ENCODE measurements at regions not wholly inside any gene's neighbourhood (a gene's known extent, or its start where the extent isn't known, plus 50 kb on each side); places are given as distances from the start of the nearest gene placed in this dataset.

DNA sequence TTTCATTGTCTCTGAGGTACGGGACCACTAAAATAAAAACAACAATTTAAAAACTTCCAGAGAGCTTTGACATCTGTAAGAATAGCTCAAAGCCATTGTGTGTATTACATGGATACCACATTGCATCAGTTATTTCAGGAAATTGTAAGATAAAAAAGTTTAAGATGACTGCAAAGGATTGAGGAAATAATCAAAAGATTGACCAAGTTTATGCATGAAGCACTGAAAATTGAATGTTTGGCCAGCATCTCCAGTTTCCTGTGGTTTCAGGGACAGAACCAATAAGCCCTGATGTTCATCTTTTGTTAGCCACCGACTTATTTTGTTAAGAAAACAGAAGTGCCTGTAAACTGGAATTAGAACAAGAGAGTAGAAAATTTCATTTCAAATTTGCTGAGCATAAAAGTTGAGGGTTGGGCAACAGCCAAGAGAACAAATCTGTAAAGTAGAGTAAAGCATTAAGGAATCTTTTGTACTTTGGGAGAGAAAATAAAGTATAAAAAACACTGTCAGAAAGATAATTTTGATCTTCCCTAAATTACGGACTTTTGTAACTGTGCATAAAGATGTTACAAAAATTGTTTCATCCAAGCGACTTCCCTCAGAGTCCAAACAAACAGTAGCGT is 211.5 kb upstream of the P2RY1 start:
- no peak for DNase-seq (ENCODE audit: low read depth in 6 of 9, low spot score in 9 of 9)
- 74% methylated on average over 5 of the region's 5 CpGs for WGBS
- no peaks in the 10 kb centered on the region for H3K4me1 ChIP-seq (ENCODE audit: control insufficient read depth in 2 of 2, insufficient read depth in 2 of 2, low read length in 2 of 2)

DNA sequence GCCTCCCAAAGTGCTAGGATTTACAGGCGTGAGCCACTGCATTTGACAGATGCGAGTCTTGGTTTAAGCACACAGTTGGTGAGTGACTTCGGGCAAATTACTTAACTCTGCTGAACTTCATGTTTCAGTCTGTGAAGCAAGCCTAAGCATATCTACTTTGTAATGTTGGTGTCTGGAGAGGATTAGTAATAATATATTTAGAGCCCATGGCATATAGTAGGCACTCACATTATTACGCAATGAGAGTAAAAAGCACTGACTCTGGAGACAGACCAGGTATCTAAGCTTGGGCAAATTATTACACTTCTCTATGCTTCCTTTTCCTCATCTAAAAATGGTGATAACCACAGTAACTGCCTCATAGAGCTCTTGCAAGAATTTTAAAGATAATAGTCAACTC is 208.7 kb upstream of the P2RY1 start:
- Histone ChIP-seq H3K9me3 (ENCODE audit: control insufficient read depth in 2 of 2, insufficient read depth in 1 of 2, low read length in 1 of 2) (no peaks in the 10 kb centered on the region), H3K27me3 (ENCODE audit: control insufficient read depth in 2 of 2, insufficient read depth in 1 of 2, low read length in 1 of 2) (no peaks in the 10 kb centered on the region), H3K27ac (ENCODE audit: low read depth in 1 of 2, low read length in 1 of 2) (no peak overlapping the region), H3K4me1 (ENCODE audit: control insufficient read depth in 2 of 2, insufficient read depth in 2 of 2, low read length in 2 of 2) (no peaks in the 10 kb centered on the region), H3K36me3 (ENCODE audit: control insufficient read depth in 2 of 2, insufficient read depth in 2 of 2, low read length in 1 of 2) (no peaks in the 10 kb centered on the region), H3K4me3 (ENCODE audit: low read length in 2 of 2) (no peak overlapping the region)
- WGBS: 99% methylated on average over 4 of the region's 4 CpGs
- DNase-seq (ENCODE audit: low read depth in 6 of 9, low spot score in 9 of 9): no peak

More for the DNA sequence above, 211.5 kb upstream of the P2RY1 start:
- Histone ChIP-seq H3K36me3 (ENCODE audit: control insufficient read depth in 2 of 2, insufficient read depth in 2 of 2, low read length in 1 of 2) (no peaks in the 10 kb centered on the region), H3K27me3 (ENCODE audit: control insufficient read depth in 2 of 2, insufficient read depth in 1 of 2, low read length in 1 of 2) (no peaks in the 10 kb centered on the region), H3K4me3 (ENCODE audit: low read length in 2 of 2) (no peak overlapping the region), H3K9me3 (ENCODE audit: control insufficient read depth in 2 of 2, insufficient read depth in 1 of 2, low read length in 1 of 2) (no peaks in the 10 kb centered on the region), H3K27ac (ENCODE audit: low read depth in 1 of 2, low read length in 1 of 2) (no peak overlapping the region)

GRCh38 chr3:152628496-152628895 is 206.4 kb upstream of the P2RY1 start:
- H3K4me1 ChIP-seq (ENCODE audit: control insufficient read depth in 2 of 2, insufficient read depth in 2 of 2, low read length in 2 of 2): no peaks in the 10 kb centered on the region
- H3K9me3 ChIP-seq (ENCODE audit: control insufficient read depth in 2 of 2, insufficient read depth in 1 of 2, low read length in 1 of 2): no peaks in the 10 kb centered on the region
- H3K4me3 ChIP-seq (ENCODE audit: low read length in 2 of 2): no peak overlapping the region
- 88% methylated on average over 3 of the region's 3 CpGs for WGBS
- no peaks in the 10 kb centered on the region for H3K36me3 ChIP-seq (ENCODE audit: control insufficient read depth in 2 of 2, insufficient read depth in 2 of 2, low read length in 1 of 2)
- no peaks in the 10 kb centered on the region for H3K27me3 ChIP-seq (ENCODE audit: control insufficient read depth in 2 of 2, insufficient read depth in 1 of 2, low read length in 1 of 2)
- no peak overlapping the region for H3K27ac ChIP-seq (ENCODE audit: low read depth in 1 of 2, low read length in 1 of 2)
- no peak for DNase-seq (ENCODE audit: low read depth in 6 of 9, low spot score in 9 of 9)

DNA sequence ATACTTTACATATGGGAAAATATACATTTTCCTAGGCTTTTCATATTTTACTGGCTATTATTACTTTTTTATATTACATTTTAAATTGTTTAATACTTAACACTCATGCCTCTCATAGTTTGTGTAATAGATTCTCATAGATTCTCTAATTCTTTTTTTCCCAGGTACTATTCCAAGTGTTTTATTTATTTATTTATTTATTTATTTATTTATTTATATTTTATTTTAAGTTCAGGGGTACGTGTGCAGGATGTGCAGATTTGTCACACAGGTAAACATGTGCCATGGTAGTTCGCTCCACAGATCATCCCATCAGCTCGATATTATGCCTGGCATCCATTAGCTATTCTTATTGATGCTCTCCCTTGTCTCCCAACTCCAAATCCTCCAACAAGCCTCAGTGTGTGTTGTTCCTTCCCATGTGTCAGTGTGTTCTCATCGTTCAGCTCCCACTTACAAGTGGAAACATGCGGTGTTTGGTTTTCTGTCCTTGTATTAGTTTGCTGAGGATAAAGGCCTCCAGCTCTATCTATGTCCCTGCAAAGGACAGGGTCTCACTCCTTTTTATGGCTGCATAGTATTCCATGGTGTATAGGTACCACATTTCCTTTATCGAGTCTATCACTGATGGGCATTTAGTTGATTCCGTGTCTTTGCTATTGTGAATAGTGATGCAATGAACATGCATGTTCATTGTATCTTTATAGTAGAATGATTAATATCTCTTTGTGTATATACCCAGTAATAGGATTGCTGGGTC is 205.4 kb upstream of the P2RY1 start:
- Histone ChIP-seq H3K9me3 (ENCODE audit: control insufficient read depth in 2 of 2, insufficient read depth in 1 of 2, low read length in 1 of 2) (no peaks in the 10 kb centered on the region), H3K4me1 (ENCODE audit: control insufficient read depth in 2 of 2, insufficient read depth in 2 of 2, low read length in 2 of 2) (no peaks in the 10 kb centered on the region), H3K27me3 (ENCODE audit: control insufficient read depth in 2 of 2, insufficient read depth in 1 of 2, low read length in 1 of 2) (no peaks in the 10 kb centered on the region), H3K27ac (ENCODE audit: low read depth in 1 of 2, low read length in 1 of 2) (no peak overlapping the region), H3K36me3 (ENCODE audit: control insufficient read depth in 2 of 2, insufficient read depth in 2 of 2, low read length in 1 of 2) (no peaks in the 10 kb centered on the region), H3K4me3 (ENCODE audit: low read length in 2 of 2) (no peak overlapping the region)
- no peak for DNase-seq (ENCODE audit: low read depth in 6 of 9, low spot score in 9 of 9)
- 98% methylated on average over 7 of the region's 7 CpGs for WGBS

DNA sequence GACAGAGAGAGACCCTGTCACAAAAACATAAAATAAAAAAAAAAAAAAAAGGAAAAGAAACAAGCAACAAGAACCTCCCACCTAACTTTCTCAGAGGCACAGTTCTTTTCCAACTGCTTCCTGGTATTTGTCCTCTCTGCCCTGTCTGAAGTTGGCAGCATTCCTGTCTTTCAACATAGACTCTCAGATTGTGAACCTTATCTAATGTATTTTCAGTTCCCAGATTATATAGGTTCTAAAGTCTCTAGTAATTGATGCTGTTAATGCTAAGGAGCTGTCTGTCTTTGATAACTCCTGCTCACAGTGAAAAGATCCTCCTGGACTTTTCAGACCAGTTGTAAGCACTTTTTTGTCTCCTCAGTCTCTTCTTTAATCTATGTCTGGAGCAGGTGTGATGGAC is 199.5 kb upstream of the P2RY1 start:
- Histone ChIP-seq H3K27me3 (ENCODE audit: control insufficient read depth in 2 of 2, insufficient read depth in 1 of 2, low read length in 1 of 2) (no peaks in the 10 kb centered on the region), H3K9me3 (ENCODE audit: control insufficient read depth in 2 of 2, insufficient read depth in 1 of 2, low read length in 1 of 2) (no peaks in the 10 kb centered on the region), H3K27ac (ENCODE audit: low read depth in 1 of 2, low read length in 1 of 2) (no peak overlapping the region), H3K4me3 (ENCODE audit: low read length in 2 of 2) (no peak overlapping the region), H3K36me3 (ENCODE audit: control insufficient read depth in 2 of 2, insufficient read depth in 2 of 2, low read length in 1 of 2) (no peaks in the 10 kb centered on the region), H3K4me1 (ENCODE audit: control insufficient read depth in 2 of 2, insufficient read depth in 2 of 2, low read length in 2 of 2) (no peaks in the 10 kb centered on the region)
- no peak for DNase-seq (ENCODE audit: low read depth in 6 of 9, low spot score in 9 of 9)

- Histone ChIP-seq H3K9me3 (ENCODE audit: control insufficient read depth in 2 of 2, insufficient read depth in 1 of 2, low read length in 1 of 2) (no peaks in the 10 kb centered on the region), H3K4me1 (ENCODE audit: control insufficient read depth in 2 of 2, insufficient read depth in 2 of 2, low read length in 2 of 2) (no peaks in the 10 kb centered on the region), H3K27me3 (ENCODE audit: control insufficient read depth in 2 of 2, insufficient read depth in 1 of 2, low read length in 1 of 2) (no peaks in the 10 kb centered on the region), H3K4me3 (ENCODE audit: low read length in 2 of 2) (no peak overlapping the region), H3K36me3 (ENCODE audit: control insufficient read depth in 2 of 2, insufficient read depth in 2 of 2, low read length in 1 of 2) (no peaks in the 10 kb centered on the region), H3K27ac (ENCODE audit: low read depth in 1 of 2, low read length in 1 of 2) (no peak overlapping the region)
- WGBS: 98% methylated on average over 4 of the region's 4 CpGs
- no peak for DNase-seq (ENCODE audit: low read depth in 6 of 9, low spot score in 9 of 9)
Measured at GRCh38 chr3:152636651-152637050, 198.3 kb upstream of the P2RY1 start.

DNA sequence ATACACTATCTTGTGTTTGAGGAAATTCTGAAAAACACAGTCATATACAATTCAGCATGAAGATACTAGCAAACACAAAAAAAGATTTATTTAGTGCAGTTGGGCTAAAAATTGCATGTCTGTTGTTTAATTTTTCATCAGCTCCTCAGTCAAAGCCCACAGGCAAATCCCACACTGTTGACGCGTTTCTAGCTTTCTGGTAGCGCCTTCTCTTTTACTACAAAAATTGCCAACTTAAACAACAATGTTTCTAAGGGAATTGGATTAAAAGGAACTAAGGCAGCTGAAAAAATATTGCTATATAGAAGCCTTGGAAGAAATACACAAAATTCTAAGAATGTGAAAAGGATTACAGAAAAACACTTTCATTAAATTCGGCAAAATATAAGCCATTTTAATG is 196.7 kb upstream of the P2RY1 start:
- no peaks in the 10 kb centered on the region for H3K4me1 ChIP-seq (ENCODE audit: control insufficient read depth in 2 of 2, insufficient read depth in 2 of 2, low read length in 2 of 2)
- no peaks in the 10 kb centered on the region for H3K9me3 ChIP-seq (ENCODE audit: control insufficient read depth in 2 of 2, insufficient read depth in 1 of 2, low read length in 1 of 2)
- whole genome bisulfite sequencing: 98% methylated on average over 4 of the region's 4 CpGs
- H3K27ac ChIP-seq (ENCODE audit: low read depth in 1 of 2, low read length in 1 of 2): no peak overlapping the region
- H3K4me3 ChIP-seq (ENCODE audit: low read length in 2 of 2): no peak overlapping the region
- H3K27me3 ChIP-seq (ENCODE audit: control insufficient read depth in 2 of 2, insufficient read depth in 1 of 2, low read length in 1 of 2): no peaks in the 10 kb centered on the region
- no peak for DNase-seq (ENCODE audit: low read depth in 6 of 9, low spot score in 9 of 9)
- H3K36me3 ChIP-seq (ENCODE audit: control insufficient read depth in 2 of 2, insufficient read depth in 2 of 2, low read length in 1 of 2): no peaks in the 10 kb centered on the region

- Histone ChIP-seq H3K36me3 (ENCODE audit: control insufficient read depth in 2 of 2, insufficient read depth in 2 of 2, low read length in 1 of 2) (no peaks in the 10 kb centered on the region), H3K4me1 (ENCODE audit: control insufficient read depth in 2 of 2, insufficient read depth in 2 of 2, low read length in 2 of 2) (no peaks in the 10 kb centered on the region), H3K4me3 (ENCODE audit: low read length in 2 of 2) (no peak overlapping the region), H3K9me3 (ENCODE audit: control insufficient read depth in 2 of 2, insufficient read depth in 1 of 2, low read length in 1 of 2) (no peaks in the 10 kb centered on the region), H3K27me3 (ENCODE audit: control insufficient read depth in 2 of 2, insufficient read depth in 1 of 2, low read length in 1 of 2) (no peaks in the 10 kb centered on the region), H3K27ac (ENCODE audit: low read depth in 1 of 2, low read length in 1 of 2) (no peak overlapping the region)
- WGBS: 89% methylated on average over 8 of the region's 8 CpGs
- DNase-seq (ENCODE audit: low read depth in 6 of 9, low spot score in 9 of 9): no peak
Measured at GRCh38 chr3:152638707-152639450, 196.1 kb upstream of the P2RY1 start.

GRCh38 chr3:152641198-152641597 is 193.7 kb upstream of the P2RY1 start:
- no peaks in the 10 kb centered on the region for H3K36me3 ChIP-seq (ENCODE audit: control insufficient read depth in 2 of 2, insufficient read depth in 2 of 2, low read length in 1 of 2)
- H3K9me3 ChIP-seq (ENCODE audit: control insufficient read depth in 2 of 2, insufficient read depth in 1 of 2, low read length in 1 of 2): no peaks in the 10 kb centered on the region
- H3K4me1 ChIP-seq (ENCODE audit: control insufficient read depth in 2 of 2, insufficient read depth in 2 of 2, low read length in 2 of 2): no peaks in the 10 kb centered on the region
- H3K27me3 ChIP-seq (ENCODE audit: control insufficient read depth in 2 of 2, insufficient read depth in 1 of 2, low read length in 1 of 2): no peaks in the 10 kb centered on the region
- no peak overlapping the region for H3K27ac ChIP-seq (ENCODE audit: low read depth in 1 of 2, low read length in 1 of 2)
- 99% methylated on average over 1 of the region's 1 CpG for WGBS
- no peak for DNase-seq (ENCODE audit: low read depth in 6 of 9, low spot score in 9 of 9)
- H3K4me3 ChIP-seq (ENCODE audit: low read length in 2 of 2): no peak overlapping the region
